Transverse colon (tissue), 4 donors: ENCODE measurements at regions not wholly inside any gene's neighbourhood (a gene's known extent, or its start where the extent isn't known, plus 50 kb on each side); places are given as distances from the start of the nearest gene placed in this dataset.
A peak's percentile ranks its signal among the peaks of the same experiment; 100 is the strongest.

Experiments used
- DNase-seq: peaks from one replicate; pipeline ENCODE4 v3.0.0-alpha.2; 2019
- H3K27ac ChIP-seq, 4 donors: fragments of 200-600 bp; sonication (generic); 2 replicates each; pipeline ENCODE4 v1.5.1; 2016 to 2018; ENCODE audit warnings: inconsistent platforms in 4 of 4
- H3K27me3 ChIP-seq: fragments of 200-600 bp; sonication (generic); 2 replicates; pipeline ENCODE4 v1.5.1; 2017; ENCODE audit warnings: inconsistent platforms
- H3K36me3 ChIP-seq, 4 donors: fragments of 200-600 bp; sonication (generic); 2 replicates each; pipeline ENCODE4 v1.5.1; 2017 to 2019; ENCODE audit warnings: inconsistent platforms in 4 of 4
- H3K4me1 ChIP-seq, 4 donors: fragments of 200-600 bp; sonication (generic); 2 replicates each; pipeline ENCODE4 v1.5.1; 2017 to 2020; ENCODE audit warnings: inconsistent platforms in 4 of 4
- H3K4me3 ChIP-seq, 4 donors: fragments of 200-600 bp; sonication (generic); 1 replicate in 1 of 4; 2 replicates in 3 of 4; pipeline versions ENCODE4 v1.5.1 to v1.6.1; 2017 to 2019; ENCODE audit warnings: inconsistent platforms in 4 of 4
- H3K9me3 ChIP-seq, 2 donors: fragments of 200-600 bp; sonication (generic); 2 replicates each; pipeline ENCODE4 v1.5.1; 2017 to 2019; ENCODE audit warnings: inconsistent platforms in 2 of 2
- CTCF ChIP-seq, 5 experiments: fragments of 200-600 bp in 3 of 5; fragments of 450-650 bp in 2 of 5; sonication (generic) in 3 of 5; IDR thresholded peaks; 1 replicate in 2 of 5; 2 replicates in 3 of 5; pipeline ENCODE4 v1.5.1; 2016 to 2017; ENCODE audit warnings: antibody characterized with exemption in 5 of 5, inconsistent platforms in 3 of 5, mild to moderate bottlenecking in 2 of 5, moderate library complexity in 1 of 5
- EP300 ChIP-seq: sonication (generic); formaldehyde crosslinking; IDR thresholded peaks from one replicate; pipeline ENCODE4 v1.6.1; 2017; ENCODE audit warnings: antibody characterized with exemption, low read depth
- POLR2A ChIP-seq: fragments of 450-650 bp; IDR thresholded peaks from one replicate; pipeline ENCODE4 v1.6.1; 2016; ENCODE audit warnings: antibody characterized with exemption, mild to moderate bottlenecking, moderate library complexity
- POLR2AphosphoS5 ChIP-seq, 3 donors: sonication (generic); formaldehyde crosslinking; IDR thresholded peaks; one replicate each; pipeline ENCODE4 v1.6.1; 2016; ENCODE audit warnings: antibody characterized with exemption in 3 of 3
- WGBS, 2 donors: methylation state at CpG; one replicate each; pipeline ENCODE4 v1.1.5; 2018; ENCODE audit warnings: low coverage in 1 of 2; 5-methylcytosine and 5-hydroxymethylcytosine counted together
- in situ Hi-C, 4 donors: fragments of 200-750 bp; cut with MboI; loops; one replicate each; pipeline versions ENCODE4 v1.15.0 to v1.15.1; 2017; ENCODE audit warnings: low sequenced_read_pairs in 3 of 4, low pct_ligation_motif_present in 1 of 4, low pct_unique_long_range_greater_than_20kb in 1 of 4
- intact Hi-C: fragments of 100-400 bp; cut with DNase I; formaldehyde crosslinking; loops from one replicate; pipeline ENCODE4 v1.15.1; 2023; ENCODE audit warnings: low total_unique reads

- intact Hi-C loops (no loop called here), in situ Hi-C loops (no loop called here)
- TF ChIP-seq CTCF (IDR thresholded peaks at IDR 0.05): no peak
- no peak for TF ChIP-seq POLR2AphosphoS5 (IDR thresholded peaks at IDR 0.05)
- no peak for TF ChIP-seq EP300
- no peak for TF ChIP-seq POLR2A
- no peaks in the 10 kb centered on the region for H3K27me3 ChIP-seq
- H3K4me3 ChIP-seq: no peak overlapping the region
- H3K4me1 ChIP-seq: no peaks in the 10 kb centered on the region
- no peaks in the 10 kb centered on the region for H3K36me3 ChIP-seq
- 21 to 25% methylated on average over 1 of the region's 1 CpG for WGBS, 2 donors
- no peaks in the 10 kb centered on the region for H3K9me3 ChIP-seq
- no peak overlapping the region for H3K27ac ChIP-seq
- no peak for DNase-seq
Measured at GRCh38 chr5:98419825-98420224, 353.6 kb upstream of the RGMB start.

GRCh38 chr5:98424681-98425450 is 348.6 kb upstream of the RGMB start:
- in situ Hi-C loops: no loop called here
- H3K36me3 ChIP-seq: no peaks in the 10 kb centered on the region
- H3K27me3 ChIP-seq: no peaks in the 10 kb centered on the region
- DNase-seq: no peak
- H3K27ac ChIP-seq: no peak overlapping the region
- no peak for TF ChIP-seq CTCF (IDR thresholded peaks at IDR 0.05)
- no peak for TF ChIP-seq POLR2AphosphoS5 (IDR thresholded peaks at IDR 0.05)
- peaks cover 0 to 14% (median 7%) of the 10 kb centered on the region in 4 donors for H3K4me1 ChIP-seq
- H3K4me3 ChIP-seq: no peak overlapping the region
- intact Hi-C loops: no loop called here
- H3K9me3 ChIP-seq: no peaks in the 10 kb centered on the region
- WGBS, 2 donors: 67 to 73% methylated on average over 3 to 4 of the region's 4 CpGs

- Histone ChIP-seq H3K4me3 (no peak overlapping the region), H3K9me3 (no peaks in the 10 kb centered on the region), H3K4me1 (peaks cover 0 to 14% (median 7%) of the 10 kb centered on the region in 4 donors), H3K27me3 (no peaks in the 10 kb centered on the region), H3K36me3 (no peaks in the 10 kb centered on the region), H3K27ac (no peak overlapping the region)
- DNase-seq: no peak
- in situ Hi-C loops (no loop called here), intact Hi-C loops (no loop called here)
- no peak for TF ChIP-seq CTCF (IDR thresholded peaks at IDR 0.05)
- no peak for TF ChIP-seq POLR2A
- no peak for TF ChIP-seq EP300
- TF ChIP-seq POLR2AphosphoS5 (IDR thresholded peaks at IDR 0.05): no peak
Measured at GRCh38 chr5:98425640-98426039, 347.8 kb upstream of the RGMB start.

GRCh38 chr5:98428806-98429205 is 344.7 kb upstream of the RGMB start:
- H3K4me3 ChIP-seq: no peak overlapping the region
- no peaks in the 10 kb centered on the region for H3K27me3 ChIP-seq
- 0 to 13% methylated on average over 1 to 4 of the region's 4 CpGs for WGBS, 2 donors
- peak; percentile 35 for DNase-seq
- in situ Hi-C loops: no loop called here
- intact Hi-C loops: no loop called here
- no peak for TF ChIP-seq POLR2AphosphoS5 (IDR thresholded peaks at IDR 0.05)
- TF ChIP-seq CTCF (IDR thresholded peaks at IDR 0.05): no peak
- TF ChIP-seq POLR2A: no peak
- TF ChIP-seq EP300: no peak
- no peaks in the 10 kb centered on the region for H3K36me3 ChIP-seq
- no peaks in the 10 kb centered on the region for H3K9me3 ChIP-seq
- H3K27ac ChIP-seq: no peak overlapping the region
- peaks cover 0 to 14% (median 7%) of the 10 kb centered on the region in 4 donors for H3K4me1 ChIP-seq
